NCI-H82 (cell line): ENCODE measurements at regions not wholly inside any gene's neighbourhood (a gene's known extent, or its start where the extent isn't known, plus 50 kb on each side); places are given as distances from the start of the nearest gene placed in this dataset.

Experiments
- DNase-seq: peaks from one replicate; lab custom pipeline; 2025; lab: John Stamatoyannopoulos, UW

DNA sequence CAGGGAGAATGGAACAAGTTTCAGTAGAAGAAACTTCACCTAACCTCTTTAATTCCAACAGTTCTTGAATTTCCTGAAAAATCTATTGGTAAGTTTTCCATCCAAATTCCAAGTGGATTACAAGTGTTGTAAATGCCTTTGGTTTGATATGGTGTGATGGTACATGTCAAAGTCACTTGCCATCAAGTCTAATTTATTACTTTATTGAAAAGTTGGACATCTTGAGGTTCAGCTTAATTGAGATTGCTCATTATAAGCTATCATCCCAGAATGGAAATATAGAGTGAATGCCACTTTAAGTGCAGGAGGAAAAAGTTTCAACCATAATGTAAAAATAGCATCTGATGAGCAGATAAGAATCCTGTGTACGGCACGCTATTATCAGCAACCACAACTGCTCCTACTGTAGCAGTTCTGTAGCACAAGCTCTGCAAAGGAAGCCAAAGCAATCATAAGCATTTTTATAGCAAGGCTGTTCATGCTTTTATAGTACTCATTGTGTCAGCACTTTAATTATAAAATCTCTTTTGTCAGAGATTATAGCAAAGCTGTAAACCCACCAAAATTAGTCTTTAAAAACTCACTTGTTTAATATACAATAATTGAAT lies 991.8 kb upstream of the PHF14 start:
- no peak for DNase-seq

DNA sequence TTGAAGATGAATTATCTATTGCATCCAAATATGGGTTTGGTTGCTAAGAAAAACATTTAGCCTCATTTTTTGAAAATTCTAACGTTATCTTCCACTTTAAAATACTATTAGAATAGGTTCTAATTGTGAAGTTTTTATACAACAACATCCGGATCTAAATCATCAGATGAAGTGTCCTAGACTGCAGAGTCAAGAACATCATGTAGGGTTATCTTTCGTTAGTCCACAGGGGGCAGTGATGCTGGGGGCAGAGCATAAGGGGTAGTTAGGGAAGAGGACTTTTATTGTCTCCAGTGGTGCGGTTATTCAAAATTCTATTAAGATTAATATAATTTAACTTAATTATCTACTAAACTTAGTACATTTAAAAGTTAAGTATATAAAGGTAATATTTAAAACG lies 990.6 kb upstream of the PHF14 start:
- peak; percentile 37 for DNase-seq

DNA sequence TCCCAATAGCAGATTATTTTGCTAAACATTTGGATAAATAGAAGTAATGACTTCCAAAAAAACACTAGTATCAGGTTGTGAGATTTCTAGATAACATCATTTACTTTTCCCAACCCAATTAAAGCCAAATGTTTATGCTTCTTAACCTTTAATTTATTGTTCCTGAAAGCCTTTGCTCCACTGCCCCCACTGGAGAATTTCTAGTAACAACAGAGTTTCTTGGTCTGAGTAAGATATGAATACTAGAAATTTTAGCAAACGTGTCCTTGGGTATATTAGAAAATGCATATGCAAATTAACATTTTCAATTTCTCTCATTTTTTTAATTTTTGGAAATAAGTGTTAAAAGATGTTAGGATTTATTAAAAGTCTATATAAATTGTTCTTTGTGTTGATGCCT lies 958.0 kb upstream of the PHF14 start:
- DNase-seq: no peak

DNA sequence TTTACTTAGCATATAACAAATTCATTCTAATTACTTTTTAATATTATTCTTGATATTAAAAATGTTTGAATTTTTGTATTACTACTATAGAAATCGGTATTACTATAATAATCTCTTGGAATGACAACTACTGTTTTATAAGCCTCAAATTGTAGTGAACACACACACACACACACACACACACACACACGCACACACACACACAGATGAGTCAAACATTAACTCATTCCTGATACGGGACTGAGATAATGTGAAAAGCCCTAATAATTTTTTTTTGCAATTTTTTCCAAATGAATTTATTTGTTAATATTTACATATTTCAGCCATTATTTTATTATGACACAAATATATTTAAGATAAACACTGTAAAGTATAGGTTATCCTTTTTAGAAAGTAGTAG lies 951.2 kb upstream of the PHF14 start:
- no peak for DNase-seq

DNA sequence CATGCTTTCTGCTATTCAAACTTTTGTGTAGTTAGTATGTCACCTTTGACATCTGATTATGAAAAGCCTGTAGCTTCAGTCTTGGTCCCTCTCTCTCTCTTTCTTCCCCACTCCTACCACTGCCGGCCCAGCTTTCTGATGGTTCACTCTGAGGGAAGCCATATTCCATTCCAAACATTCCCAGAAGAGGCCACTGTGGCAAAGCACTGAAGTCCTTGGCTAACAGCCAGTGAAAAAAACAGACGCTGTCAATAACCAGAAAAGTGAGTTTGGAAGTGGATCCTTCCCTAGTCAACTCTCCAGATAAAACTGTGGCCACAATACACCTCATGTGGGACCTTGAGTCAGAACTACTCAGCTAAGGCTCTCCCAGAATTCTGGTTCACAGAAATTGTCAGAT lies 950.7 kb upstream of the PHF14 start:
- DNase-seq: peak; percentile 53

DNA sequence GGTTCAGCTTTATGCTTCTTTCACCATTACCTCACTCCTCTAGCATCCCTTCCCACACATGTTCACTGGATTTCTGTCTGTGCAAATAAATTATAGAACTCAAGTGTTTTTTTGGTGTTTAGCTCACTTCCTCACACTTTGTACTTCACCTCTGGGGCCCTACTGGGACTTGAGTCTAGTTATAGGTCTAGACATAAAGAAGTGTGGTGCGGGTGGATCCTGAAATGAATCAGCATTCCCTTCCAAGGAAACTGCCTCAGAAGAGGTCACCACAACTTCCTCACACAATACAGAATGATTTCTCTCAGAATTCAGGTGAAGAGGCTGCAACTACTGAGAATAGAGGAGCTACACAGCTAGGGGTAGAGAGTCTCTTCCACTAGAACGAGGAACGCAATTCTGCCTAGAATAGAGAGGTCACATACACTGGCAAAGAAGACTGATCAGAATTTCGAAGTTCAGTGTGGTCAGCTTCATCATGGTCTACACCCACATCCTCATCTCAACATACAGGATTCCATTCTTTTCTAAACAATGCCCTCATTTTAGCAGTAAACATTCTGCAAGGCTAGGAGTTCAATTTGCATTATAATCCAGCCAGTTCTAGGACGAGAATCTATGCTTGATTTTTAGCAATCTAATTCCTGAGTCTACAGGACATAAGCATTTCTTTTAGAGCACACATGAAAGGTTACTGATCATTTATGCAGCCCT lies 938.7 kb upstream of the PHF14 start:
- no peak for DNase-seq

DNA sequence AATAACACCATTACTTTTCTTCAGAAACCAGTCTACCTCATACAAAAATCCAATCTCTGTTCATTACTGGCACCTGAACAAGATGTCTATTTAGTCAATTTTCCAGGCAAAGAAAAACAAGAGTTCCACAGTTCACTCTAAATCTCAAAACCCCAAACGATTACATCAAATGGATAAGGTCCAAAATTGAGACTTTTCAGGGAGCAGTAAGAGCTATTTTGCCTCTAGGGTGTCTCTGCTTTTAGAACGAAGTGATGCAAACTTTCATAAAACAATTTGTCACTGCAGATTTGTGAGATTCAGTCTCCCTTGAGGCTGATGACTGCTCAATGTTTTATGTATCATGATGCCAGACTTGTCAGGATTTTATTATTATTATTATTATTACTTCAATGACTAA lies 937.0 kb upstream of the PHF14 start:
- DNase-seq: no peak

DNA sequence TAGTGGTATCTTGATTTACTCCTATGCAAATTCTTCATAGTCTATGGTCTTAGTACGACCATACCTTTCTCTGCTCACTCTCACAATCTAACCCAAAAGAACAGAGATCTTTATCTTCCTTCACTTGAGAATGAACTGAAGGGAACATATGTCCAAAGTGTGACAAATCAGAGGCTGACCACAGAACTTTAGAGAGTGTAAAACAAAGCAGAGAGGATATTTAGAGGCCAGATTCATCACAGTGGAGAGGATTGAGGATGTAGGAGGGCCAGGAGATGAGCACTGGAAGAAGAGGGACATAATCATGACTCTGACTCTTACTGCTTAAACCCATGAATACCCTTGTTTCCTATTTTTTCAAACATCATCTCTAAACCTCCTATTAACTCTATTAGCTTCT lies 935.3 kb upstream of the PHF14 start:
- no peak for DNase-seq

DNA sequence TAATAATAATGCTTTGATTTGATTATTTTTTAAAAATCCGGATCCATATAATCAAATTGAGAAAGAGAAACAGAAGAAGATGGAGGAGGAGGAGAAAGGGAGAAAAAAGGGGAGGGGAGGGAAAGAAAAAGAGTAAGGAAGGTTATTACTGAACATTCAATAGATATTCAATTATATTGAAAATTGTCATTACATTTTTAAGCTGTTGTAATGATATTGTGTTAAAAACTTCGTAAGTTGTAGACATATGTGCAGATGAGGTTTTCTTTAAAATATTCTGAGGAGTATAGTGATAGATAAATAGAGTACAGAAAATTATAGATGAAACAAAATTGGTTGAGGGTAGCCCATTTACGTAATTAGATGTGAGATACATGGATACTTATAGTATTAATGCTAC lies 933.0 kb upstream of the PHF14 start:
- no peak for DNase-seq

DNA sequence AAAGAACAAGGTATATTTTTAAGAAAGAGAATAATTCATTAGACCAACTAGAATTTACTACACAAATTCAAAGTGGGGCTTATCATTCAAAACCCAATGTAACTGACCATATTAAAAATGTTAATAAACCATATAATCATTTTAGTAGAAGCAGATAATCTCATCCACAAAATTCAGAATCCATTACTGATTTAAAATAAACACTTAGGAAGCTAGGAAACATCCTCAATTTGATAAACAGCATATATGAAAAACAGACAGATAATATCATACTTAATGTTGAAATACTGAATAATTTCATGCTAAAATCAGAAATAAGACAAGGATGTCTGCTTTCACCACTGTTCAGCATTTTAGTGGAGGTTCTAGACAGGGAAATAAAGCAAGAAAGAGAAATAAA lies 902.8 kb upstream of the PHF14 start:
- no peak for DNase-seq

DNA sequence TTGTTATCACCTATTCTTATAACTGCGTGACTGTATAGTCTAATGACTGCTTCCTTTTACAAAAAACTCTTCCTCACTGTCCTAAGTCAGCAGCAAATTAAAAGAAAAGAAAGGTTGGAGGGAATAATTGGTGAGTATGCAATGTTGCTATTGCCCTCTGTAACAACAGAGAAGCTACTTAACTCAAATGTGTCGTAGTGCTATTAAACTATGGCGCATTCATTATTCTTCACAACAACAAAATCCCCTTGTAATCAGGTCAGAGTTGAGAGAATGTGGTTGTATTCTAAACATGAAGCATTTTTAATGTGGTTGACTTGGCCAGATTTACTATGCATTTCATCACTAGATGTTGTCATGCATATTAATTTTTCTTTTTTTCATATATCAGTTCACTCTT lies 897.8 kb upstream of the PHF14 start:
- no peak for DNase-seq

DNA sequence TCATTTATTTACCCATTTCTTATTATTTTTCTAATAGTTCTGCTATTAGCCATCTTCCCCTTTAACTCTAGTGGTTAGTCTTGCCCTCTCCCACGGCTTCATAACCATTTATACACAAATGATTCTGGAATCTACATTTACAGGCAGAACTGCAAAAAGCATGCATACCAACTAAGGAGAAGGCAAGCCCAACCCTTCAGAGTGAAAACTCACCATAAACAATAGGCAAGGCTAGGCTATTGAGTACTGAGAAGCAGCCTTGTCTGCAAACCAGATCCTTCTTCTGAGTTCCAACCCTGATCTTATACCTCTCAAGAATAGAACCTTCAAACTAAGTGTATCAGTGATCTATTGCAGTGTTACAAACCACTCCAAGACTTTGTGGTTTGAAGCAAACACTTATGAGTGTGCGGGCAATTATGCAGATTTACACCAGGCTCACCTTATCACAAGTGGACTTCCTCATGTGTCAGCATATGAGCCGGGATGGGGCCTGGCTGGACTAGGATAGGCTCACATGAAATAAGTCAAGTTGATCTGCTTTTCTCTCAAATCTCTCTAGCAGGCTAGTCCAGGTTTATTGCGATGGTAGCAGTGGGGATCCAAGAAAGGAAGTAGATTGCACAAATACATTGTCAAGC lies 896.9 kb upstream of the PHF14 start:
- DNase-seq: no peak

DNA sequence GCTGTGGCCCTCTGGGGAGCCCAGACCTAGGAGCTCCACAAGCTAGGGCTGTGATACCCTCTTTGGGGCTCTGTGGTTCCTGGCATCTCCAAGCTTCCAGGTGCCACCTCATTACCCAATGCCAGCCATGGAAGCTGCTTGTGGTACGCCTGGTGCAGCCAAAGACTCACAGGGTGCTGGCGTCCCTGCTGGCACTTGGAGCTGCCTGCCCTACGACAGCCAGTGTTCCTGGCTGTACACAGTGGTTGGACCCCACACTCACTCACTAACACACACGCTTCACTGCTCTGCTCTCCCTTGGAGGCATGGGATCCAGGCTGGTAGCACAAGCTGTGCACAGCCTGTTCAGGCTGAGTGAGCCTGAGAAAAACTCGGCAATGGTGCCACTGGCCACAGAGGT lies 894.1 kb upstream of the PHF14 start:
- no peak for DNase-seq

DNA sequence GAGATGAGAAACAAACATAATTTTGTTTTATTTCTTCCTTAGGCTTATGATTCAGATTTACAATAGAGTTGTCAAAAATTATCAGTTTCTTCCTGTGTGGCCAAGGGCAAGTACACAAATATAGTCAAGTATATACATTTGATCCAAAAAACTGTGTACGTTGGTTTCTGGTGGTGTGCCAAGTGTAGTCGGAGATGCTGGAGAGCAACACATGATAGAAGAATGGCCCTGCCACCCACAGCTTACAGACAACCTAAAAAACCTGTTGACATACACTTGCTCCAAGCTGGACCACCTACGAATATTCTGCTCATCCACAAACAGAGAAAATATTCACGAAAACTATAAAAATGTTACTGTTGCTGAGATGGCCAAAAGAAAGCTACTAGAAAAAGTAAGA lies 890.8 kb upstream of the PHF14 start:
- no peak for DNase-seq

DNA sequence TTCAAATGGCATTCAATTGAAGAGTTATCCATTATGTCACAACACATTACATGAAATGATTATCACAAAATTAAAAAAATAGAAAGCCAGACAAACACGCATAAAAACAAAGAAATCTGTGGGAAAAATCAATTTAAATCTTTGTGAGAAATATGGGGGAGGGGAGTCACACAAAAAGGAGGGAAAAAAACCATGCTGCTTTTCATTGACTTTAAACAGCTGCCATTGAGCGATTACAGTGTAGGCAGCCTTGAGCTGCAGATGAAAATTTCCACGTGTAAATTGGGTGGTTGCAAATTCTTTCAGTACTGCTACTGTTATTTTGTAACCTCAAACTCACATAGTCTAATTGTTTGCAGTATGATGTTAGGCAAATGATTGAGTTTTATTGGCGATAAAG lies 889.9 kb upstream of the PHF14 start:
- DNase-seq: no peak

DNA sequence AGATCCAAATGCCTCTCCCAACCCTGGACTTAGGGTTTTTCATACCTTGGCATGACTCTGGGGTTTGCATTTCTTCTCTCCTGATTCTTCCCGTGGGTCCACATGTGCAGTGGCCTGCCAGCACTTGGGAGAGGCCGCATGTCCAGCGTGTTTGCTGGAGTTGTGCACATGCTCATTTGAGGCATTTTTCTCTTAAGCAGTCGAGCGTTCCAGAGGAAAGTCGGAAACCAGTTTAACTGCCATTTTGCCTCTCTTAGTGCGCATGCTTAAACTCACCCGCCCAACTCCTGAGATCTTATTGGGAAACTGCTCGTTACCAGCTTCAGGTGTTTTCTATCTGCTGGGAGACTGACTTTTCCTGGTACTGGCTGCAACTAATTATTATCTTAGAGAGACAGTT lies 888.4 kb upstream of the PHF14 start:
- no peak for DNase-seq

DNA sequence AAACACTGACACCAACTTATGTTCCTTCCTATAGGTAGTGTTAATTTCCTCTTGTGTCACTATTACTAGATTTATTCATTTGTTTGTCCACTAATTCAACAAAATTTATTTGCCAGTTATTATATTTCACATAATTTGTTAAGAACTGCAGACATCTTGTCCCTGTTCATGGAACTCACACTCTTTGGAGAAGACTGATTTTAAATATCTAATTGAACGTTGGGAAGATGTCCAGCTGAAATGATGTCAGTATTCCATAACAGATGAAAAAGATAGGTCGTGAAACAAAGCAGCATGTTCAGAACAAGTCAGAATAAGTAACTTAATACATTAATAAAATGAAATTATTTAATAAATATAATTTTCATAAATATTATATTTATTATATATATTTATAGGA lies 873.1 kb upstream of the PHF14 start:
- DNase-seq: no peak

DNA sequence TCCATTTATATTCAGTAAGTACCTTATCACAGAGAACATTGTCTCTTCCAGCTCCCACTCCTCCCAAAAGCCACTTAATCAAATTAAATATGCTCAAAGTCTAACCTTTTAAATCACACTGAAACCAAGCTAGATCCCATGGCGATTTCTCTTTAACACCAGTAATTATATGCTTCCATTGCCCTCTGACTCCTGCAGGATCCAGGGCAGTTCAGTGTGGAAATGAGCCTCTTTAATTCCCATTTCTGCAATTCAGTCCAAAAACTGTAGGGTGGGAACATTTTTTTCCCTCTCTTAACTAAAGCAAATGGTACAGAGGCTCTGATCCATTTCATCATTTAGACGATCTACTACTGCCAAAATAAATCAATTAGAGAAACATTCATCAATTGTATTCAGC lies 872.3 kb upstream of the PHF14 start:
- DNase-seq: no peak

DNA sequence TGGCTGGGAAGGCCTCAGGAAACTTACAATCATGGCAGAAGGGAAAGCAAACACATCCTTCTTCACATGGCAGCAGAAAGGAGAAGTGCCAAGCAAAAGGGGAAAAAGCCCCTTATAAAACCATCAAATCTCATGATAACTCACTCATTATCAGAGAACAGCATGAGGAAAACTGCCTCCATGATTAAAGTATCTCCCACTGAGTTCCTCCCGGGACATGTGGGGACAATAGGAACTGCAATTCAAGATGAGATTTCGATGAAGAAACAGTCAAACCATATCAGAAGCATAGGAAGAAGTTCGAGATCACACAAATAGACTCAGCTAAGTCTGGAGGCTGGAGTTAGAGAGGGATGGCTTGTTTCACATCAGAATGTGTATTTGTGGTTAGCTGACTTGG lies 869.4 kb upstream of the PHF14 start:
- no peak for DNase-seq

DNA sequence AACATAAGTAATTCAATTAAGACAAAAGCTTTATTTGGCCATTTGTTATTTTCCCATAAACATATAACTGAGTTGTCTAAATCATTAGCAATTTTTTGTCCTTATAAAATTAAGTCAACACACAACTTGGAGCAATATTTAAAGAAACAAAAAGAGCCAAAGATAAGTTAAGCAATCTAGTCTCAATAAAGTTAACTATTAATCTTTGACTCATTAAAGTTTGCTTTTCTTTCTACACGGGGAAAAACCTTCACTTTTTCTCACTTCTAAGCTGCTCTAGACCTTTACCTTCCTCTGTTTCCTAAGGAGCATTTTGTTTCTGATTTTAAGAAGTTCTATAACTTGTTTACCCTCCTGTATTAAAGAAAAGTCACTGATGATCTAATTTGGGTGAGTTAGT lies 867.1 kb upstream of the PHF14 start:
- no peak for DNase-seq

DNA sequence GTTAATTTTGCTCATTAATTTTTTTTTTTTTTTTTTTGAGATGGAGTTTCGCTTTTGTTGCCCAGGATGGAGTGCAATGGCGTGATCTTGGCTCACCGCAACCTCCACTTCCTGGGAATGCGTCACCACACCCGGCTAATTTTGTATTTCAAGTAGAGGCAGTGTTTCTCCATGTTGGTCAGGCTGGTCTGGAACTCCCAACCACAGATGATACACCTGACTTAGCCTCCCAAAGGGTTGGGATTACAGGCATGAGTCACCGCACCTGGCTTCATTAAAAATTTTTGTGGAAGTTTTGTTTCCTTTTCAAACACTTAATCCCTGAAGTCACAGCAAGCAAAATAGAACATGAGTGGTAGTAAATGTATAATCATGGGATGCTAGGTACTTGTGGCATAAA lies 857.2 kb upstream of the PHF14 start:
- DNase-seq: no peak

DNA sequence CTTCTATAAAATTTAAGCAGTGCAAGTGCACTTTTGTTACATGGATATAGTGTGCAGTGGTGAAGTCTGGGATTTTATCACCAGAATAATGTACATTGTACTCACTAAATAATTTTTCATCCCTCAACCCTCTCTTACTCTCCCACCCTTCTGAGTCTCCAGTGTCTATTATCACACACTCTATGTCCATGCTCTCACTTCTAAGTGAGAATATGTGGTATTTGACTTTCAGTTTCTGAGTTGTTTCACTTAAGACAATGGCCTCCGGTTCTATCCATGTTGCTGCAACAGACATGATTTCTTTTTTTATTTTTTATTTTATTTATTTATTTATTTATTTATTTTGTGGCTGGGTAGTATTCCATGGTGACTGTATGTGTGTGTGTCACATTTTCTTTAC lies 855.9 kb upstream of the PHF14 start:
- DNase-seq: no peak

DNA sequence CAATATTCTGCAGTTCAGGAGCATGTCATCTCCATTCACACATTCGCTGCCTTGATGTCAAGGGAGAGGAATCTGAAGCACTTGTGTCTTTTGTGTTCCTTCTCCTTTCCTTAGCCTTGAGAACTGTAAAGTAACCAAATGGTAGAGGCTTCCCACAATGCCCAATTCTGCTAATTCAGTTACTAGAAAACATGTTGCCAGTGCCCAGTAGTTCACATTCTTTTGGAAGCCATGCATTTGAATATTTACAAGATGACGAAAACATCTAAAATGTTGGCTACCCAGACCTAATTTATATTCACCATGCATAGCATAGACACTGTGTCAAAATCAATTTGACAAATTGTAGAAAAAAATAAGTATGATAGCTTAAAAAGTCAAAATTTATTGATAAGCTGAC lies 852.7 kb upstream of the PHF14 start:
- no peak for DNase-seq

DNA sequence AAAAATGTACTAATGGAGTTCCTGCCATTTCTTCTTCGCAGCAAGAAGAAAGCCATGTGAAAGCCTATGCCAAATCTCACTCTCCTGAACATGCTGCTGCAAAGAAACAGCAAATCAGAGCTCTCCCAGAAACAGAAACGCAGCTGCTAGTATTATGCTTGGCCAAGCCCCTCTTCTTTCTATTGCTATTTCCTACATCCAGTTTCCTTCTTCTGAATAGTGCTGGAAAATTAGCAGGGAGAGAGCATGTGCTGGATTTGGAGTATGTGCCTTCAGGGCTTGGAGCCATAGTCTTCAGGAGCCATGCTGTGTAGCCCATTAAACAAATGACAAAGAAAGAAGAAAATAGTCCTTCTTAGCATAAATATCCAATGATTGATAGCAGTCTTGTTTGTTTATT lies 852.0 kb upstream of the PHF14 start:
- DNase-seq: no peak
